ENCODE measurements at regions not wholly inside any gene's neighbourhood (a gene's known extent, or its start where the extent isn't known, plus 50 kb on each side); places are given as distances from the start of the nearest gene placed in this dataset.

DNA sequence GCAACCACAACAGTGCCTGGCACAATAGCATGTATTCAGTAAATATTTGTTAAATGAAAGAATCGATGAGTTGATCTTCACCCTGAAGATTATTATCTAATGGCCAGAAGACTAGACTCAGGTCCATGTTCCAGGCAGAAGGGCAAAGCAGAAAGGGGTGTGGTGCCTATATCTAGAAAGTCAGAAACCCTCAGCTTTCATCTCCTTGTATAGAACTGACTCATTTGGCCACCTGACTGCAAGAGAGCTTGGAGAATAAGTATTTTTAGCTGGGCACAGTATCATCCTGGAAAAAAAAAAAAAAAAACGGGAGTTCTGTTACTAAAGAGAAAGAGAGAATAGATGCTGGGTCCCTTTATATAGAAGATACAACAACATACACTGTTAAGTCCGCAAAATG is 69.7 kb upstream of the SPRED1 start:
- DNase-seq, result no peak

GRCh38 chr15:38186507-38186906 is 66.1 kb upstream of the SPRED1 start:
- DNase-seq, result no peak

GRCh38 chr15:38187630-38188313 is 64.9 kb upstream of the SPRED1 start:
- no peak for DNase-seq

GRCh38 chr15:38189671-38190295 is 62.9 kb upstream of the SPRED1 start:
- no peak for DNase-seq

DNA sequence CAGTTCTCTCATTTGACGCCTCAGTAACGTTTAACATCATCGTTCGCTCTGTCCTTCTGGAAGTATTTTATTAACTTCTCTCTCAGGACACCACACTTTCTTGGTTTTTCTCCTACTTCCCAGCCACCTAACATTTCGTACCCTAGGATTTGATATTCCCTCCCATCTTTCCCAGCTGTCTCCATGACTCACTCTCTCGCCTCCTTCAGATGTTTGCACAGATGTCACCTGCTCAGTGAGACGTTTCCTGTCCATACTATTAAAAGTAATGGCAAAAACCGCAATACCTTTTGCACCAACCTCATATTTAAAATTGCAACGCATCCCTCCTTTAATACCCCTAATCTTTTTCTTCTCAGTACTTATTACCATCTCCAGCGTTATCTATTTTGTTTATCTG is 62.1 kb upstream of the SPRED1 start:
- DNase-seq, result no peak

GRCh38 chr15:38192496-38192895 is 60.1 kb upstream of the SPRED1 start:
- DNase-seq, result no peak

GRCh38 chr15:38193496-38193895 is 59.1 kb upstream of the SPRED1 start:
- DNase-seq, result no peak

DNA sequence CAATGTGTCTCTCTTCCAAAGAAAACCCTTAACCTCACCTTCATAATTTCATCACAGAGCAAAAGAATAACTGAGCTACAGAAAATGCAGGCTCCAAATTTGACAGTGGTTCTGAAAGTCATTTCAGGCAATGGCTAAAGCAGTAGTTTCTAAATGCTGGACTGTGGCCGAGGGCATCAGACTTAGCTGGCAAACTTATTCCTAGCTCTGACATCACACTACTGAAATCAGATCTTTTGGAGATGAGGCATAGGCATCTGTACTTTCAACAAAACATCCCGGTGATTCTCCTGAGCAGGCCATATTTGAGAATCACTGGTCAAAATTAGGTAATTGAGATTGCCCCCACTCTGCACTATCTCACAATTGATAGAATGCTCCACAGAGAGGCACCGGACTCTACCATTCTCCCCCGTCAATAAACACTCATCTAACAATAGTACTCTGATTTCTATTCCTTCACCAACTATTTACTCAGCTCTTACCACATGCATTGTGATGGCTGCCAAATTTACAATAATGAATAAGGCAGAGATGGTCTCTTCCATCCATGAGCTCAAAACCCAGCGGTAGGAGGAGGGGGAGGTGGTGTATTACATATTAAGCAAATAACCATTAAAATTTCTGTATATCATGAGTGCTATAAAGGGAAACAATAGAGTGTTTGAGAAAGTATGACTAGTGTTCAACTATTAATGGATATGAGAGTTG is 57.3 kb upstream of the SPRED1 start:
- DNase-seq, result no peak

DNA sequence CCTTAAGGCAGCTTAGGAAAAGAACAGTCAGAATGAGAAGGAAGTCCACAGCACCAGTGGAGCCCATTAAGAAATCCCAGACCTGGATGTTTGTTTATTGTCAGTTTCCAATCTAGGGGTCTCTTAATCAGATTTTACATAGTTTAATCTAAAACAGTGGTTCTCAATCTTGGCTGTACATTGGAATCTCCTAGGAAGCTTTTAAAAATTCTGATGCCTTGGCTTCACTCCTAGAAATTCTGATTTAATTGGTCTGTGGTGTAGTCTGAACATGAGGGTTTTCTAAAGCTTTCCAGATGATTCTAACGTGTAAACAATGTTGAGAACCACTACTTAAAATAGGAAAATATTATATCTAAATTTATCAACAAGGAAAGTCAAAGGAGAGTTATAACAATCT is 56.6 kb upstream of the SPRED1 start:
- no peak for DNase-seq

DNA sequence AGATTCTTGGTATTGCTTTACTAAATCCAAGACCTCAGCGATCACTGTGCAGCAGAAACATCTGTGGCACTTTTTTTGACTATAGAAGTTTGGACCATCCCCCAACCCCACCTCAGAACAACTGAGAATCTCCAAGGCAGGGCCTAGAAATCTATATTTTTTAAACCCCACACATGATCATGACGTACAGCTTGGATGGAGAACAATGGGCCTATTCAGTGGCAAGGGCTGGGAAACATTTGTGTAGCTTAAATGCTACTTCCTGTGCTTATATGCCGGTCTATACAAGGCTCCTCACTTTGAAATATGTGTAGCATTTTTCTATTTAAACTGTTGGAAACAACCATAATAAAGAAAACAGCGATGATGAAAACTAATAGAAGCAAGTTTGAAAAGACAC is 55.1 kb upstream of the SPRED1 start:
- DNase-seq, result no peak

DNA sequence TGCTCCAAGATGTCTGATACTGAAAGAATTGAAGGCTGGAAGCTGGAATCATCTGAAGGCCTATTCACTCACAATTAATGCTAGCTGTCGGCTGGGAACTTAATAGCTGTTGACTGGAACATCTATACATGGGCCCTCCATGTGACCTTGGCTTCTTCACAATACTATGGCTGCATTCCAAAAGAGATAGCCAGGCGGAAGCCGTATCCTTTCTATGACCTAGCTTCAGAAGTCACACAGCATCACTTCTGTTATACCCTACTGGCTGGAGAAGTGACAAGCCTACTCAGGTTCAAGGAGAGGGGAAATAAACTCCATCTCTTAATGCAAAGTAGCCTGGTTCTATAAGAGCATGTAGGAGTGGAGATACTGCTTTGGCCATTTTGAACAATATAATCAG is 50.9 kb upstream of the SPRED1 start:
- no peak for DNase-seq

DNA sequence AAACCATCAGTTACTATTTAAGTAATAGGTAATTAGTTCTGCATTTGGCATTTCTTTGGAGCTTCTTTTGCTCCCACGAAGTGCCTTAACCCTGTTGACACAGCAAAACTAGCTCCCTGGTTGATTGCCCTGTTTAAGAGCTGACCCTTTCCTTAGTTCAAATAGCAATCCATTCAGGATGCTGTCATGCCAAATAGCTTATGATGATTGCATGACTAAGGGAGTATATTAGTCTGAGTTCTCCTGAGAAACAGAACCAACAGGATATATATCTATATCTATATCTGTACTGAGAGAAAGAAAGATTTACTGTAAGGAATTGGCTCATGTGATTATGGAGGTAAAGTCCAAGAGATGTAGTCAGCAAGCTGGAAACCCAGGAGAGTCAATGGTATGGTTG is 50.3 kb upstream of the SPRED1 start:
- DNase-seq, result no peak

All from CD4-positive, alpha-beta T cell treated with Interleukin-4 for 4 hours (primary cell).